Endothelial cell of umbilical vein (primary cell): ENCODE measurements at regions not wholly inside any gene's neighbourhood (a gene's known extent, or its start where the extent isn't known, plus 50 kb on each side); places are given as distances from the start of the nearest gene placed in this dataset.

ENCODE experiments used
- BruUV-seq: library from RNA; stranded (reverse); fragments of 400-500 nt; replicated peaks from 2 replicates; lab custom pipeline; 2021; lab: Mats Ljungman, UMichigan
- CTCF ChIA-PET: fragments of 300-600, 350-600 bp; sonication (Branson Sonifier 250); formaldehyde crosslinking; loops from one replicate; lab custom pipeline; 2021; ENCODE audit warnings: antibody characterized with exemption, inconsistent platforms; lab: Charles Lee
- POLR2A ChIA-PET: fragments of 300-600, 350-600 bp; sonication (Branson Sonifier 250); formaldehyde crosslinking; loops from one replicate; lab custom pipeline; 2021; ENCODE audit warnings: antibody characterized with exemption, inconsistent platforms; lab: Charles Lee
- DNase-seq: peaks from one replicate; pipeline ENCODE4 v3.0.0-alpha.2; 2011; ENCODE audit warnings: low read depth, low spot score
- FAIRE-seq: peaks from 2 replicates; lab custom pipeline; 2011; peaks lifted over from hg19 to GRCh38; lab: Jason Lieb, UNC
- H2AFZ ChIP-seq: 2 replicates; pipeline ENCODE4 v1.6.0; 2012; ENCODE audit warnings: low read depth, low read length, control low read depth, inconsistent platforms
- H3K27ac ChIP-seq: 2 replicates; pipeline ENCODE4 v1.5.1; 2011; ENCODE audit warnings: low read depth, mild to moderate bottlenecking, control low read depth, low read length, moderate library complexity; ENCODE audit not compliant: insufficient read depth
- H3K27me3 ChIP-seq, 2 experiments: 2 replicates each; pipeline versions ENCODE4 v1.6.0 to v1.6.1; 2011; ENCODE audit warnings: low read length in 2 of 2, mixed read lengths in 1 of 2; ENCODE audit not compliant: control insufficient read depth in 2 of 2, insufficient read depth in 2 of 2
- H3K36me3 ChIP-seq, 2 experiments: 2 replicates in 1 of 2; 3 replicates in 1 of 2; pipeline ENCODE4 v1.5.1; 2011; ENCODE audit warnings: low read length in 2 of 2, mild to moderate bottlenecking in 1 of 2, moderate library complexity in 1 of 2; ENCODE audit not compliant: control insufficient read depth in 2 of 2, insufficient read depth in 2 of 2; ENCODE audit errors: extremely low read depth in 1 of 2
- H3K4me1 ChIP-seq: 3 replicates; pipeline ENCODE4 v1.5.1; 2011; ENCODE audit warnings: mild to moderate bottlenecking, low read length; ENCODE audit not compliant: control insufficient read depth, insufficient read depth; ENCODE audit errors: extremely low read depth
- H3K4me2 ChIP-seq: 2 replicates; pipeline ENCODE4 v1.6.1; 2011; ENCODE audit warnings: low read length, control low read depth, mixed read lengths; ENCODE audit not compliant: insufficient read depth
- H3K4me3 ChIP-seq, 3 experiments: fragments of 200-600 bp in 1 of 3; sonication (generic), shearing (Covaris generic) in 1 of 3; replicated peaks in 1 of 3; 2 replicates each; pipeline ENCODE4 v1.5.1; 2011 to 2016; ENCODE audit warnings: control low read depth in 3 of 3, low read length in 3 of 3, mild to moderate bottlenecking in 2 of 3, inconsistent platforms in 1 of 3, low read depth in 1 of 3, moderate library complexity in 1 of 3; ENCODE audit not compliant: insufficient read depth in 1 of 3
- H3K79me2 ChIP-seq: 2 replicates; pipeline ENCODE4 v1.6.0; 2012; ENCODE audit warnings: low read length, inconsistent platforms; ENCODE audit not compliant: control insufficient read depth, insufficient read depth
- H3K9ac ChIP-seq: replicated peaks from 2 replicates; pipeline ENCODE3; 2011; ENCODE audit warnings: low read length, control low read depth; ENCODE audit not compliant: insufficient read depth; ENCODE audit errors: extremely low read depth
- H3K9me1 ChIP-seq: replicated peaks from 3 replicates; pipeline ENCODE4 v1.6.0; 2011; ENCODE audit warnings: mild to moderate bottlenecking, low read length; ENCODE audit not compliant: control insufficient read depth, insufficient read depth; ENCODE audit errors: extremely low read depth
- H3K9me3 ChIP-seq: replicated peaks from 2 replicates; pipeline ENCODE4 v1.5.1; 2012; ENCODE audit warnings: low read length, inconsistent platforms; ENCODE audit not compliant: control insufficient read depth, insufficient read depth
- H4K20me1 ChIP-seq: replicated peaks from 2 replicates; pipeline ENCODE3; 2011; ENCODE audit warnings: mild to moderate bottlenecking, low read length; ENCODE audit not compliant: control insufficient read depth, insufficient read depth; ENCODE audit errors: extremely low read depth
- EZH2 ChIP-seq: IDR thresholded peaks from 2 replicates; pipeline ENCODE4 v1.6.1; 2012; ENCODE audit warnings: borderline replicate concordance, low read depth, mild to moderate bottlenecking, moderate library complexity, low read length, inconsistent platforms; ENCODE audit not compliant: severe bottlenecking
- FOS ChIP-seq: IDR thresholded peaks from 2 replicates; pipeline ENCODE4 v1.6.1; 2011; ENCODE audit warnings: mild to moderate bottlenecking, low read length, moderate library complexity, borderline replicate concordance; ENCODE audit not compliant: insufficient read depth
- GATA2 ChIP-seq: IDR thresholded peaks from 2 replicates; pipeline ENCODE4 v1.7.0; 2011; ENCODE audit warnings: low read depth, mild to moderate bottlenecking, moderate library complexity, mixed read lengths, low read length; ENCODE audit not compliant: insufficient read length, insufficient read depth
- JUN ChIP-seq: IDR thresholded peaks from 2 replicates; pipeline ENCODE4 v1.6.1; 2011; ENCODE audit warnings: borderline replicate concordance, low read depth; ENCODE audit not compliant: insufficient read length, insufficient read depth
- MYC ChIP-seq: IDR thresholded peaks from one replicate; pipeline ENCODE4 v1.6.1; 2011; ENCODE audit warnings: mild to moderate bottlenecking, low read depth, low read length
- POLR2A ChIP-seq: IDR thresholded peaks from 2 replicates; pipeline ENCODE4 v1.6.1; 2012; ENCODE audit warnings: low read depth, mild to moderate bottlenecking, control low read depth, low read length
- POLR2AphosphoS5 ChIP-seq: IDR thresholded peaks from 2 replicates; pipeline ENCODE4 v1.6.1; 2012; ENCODE audit warnings: low read depth, mild to moderate bottlenecking, control low read depth, low read length, moderate library complexity; ENCODE audit not compliant: insufficient read depth
- dilution Hi-C: fragments of 300-500 bp; cut with MboI; formaldehyde crosslinking; loops from one replicate; pipeline ENCODE4 v1.15.0; 2019; ENCODE audit warnings: low sequenced_read_pairs; ENCODE audit not compliant: extremely low pct_ligation_motif_present
- intact Hi-C: fragments of 100-400 bp; cut with micrococcal nuclease; formaldehyde crosslinking; loops from one replicate; pipeline ENCODE4 v1.10.0; 2022
- TF ChIP-seq, protein P1 (sequence below), 2 donors: IDR thresholded peaks; 1 replicate in 1 of 2; 2 replicates in 1 of 2; pipeline ENCODE4 v1.5.1; 2011; ENCODE audit warnings: low read length in 2 of 2, mild to moderate bottlenecking in 2 of 2, moderate library complexity in 2 of 2, control low read depth in 1 of 2, inconsistent platforms in 1 of 2, low read depth in 1 of 2; ENCODE audit not compliant: insufficient read depth in 1 of 2; ENCODE audit errors: extremely low read depth in 1 of 2
- TF ChIP-seq, protein P2 (sequence below): IDR thresholded peaks from 2 replicates; pipeline ENCODE4 v1.6.1; 2011; ENCODE audit not compliant: insufficient read depth, insufficient read length

DNA sequence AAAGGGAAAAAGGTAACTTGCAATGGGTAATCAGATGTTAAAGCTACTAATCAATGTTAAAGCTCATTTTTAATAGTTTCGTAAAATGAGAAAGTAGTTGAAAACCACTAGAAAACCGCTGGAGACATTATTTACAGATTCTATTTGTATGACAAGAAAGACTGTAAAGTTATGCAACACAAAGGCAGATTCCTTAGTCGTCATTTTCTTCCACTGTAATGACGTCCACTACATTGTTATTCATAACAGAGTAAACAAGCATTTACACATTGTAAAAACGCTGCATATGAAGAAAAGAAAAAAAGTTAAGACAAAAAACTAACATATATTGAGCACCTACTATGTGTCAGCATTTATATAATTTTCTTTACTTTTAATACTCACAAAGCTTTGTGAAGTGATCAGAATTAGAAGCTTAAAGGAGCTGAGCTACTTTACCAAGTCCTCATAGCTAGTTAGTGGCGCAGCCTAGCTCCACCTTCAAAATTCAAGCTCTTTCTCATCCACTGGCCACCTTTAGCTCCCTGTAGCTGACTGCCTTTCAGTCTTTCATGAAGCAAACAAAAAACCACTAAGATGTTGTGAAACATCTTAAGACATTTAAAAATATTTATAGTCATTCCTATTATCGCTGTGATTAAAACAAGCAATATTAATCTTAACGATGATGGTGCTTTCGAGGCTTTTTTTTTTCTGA lies 100.1 kb upstream of the CDIN1 start:
- FAIRE-seq, result no peak
- Histone ChIP-seq H3K36me3 (no peaks in the 10 kb centered on the region), H3K9me1 (no peaks in the 10 kb centered on the region), H3K4me2 (no peak overlapping the region), H3K9me3 (no peaks in the 10 kb centered on the region), H3K9ac (no peak overlapping the region), H2AFZ (no peak overlapping the region), H3K27me3 (no peaks in the 10 kb centered on the region), H3K27ac (no peak overlapping the region), H3K79me2 (no peaks in the 10 kb centered on the region), H3K4me3 (no peak overlapping the region), H3K4me1 (no peaks in the 10 kb centered on the region), H4K20me1 (no peaks in the 10 kb centered on the region)
- dilution Hi-C loops, result no loop called here
- ChIA-PET POLR2A (no interaction called here), CTCF (interaction anchor here (1.1 to 1.2 kb wide), 2 partner anchors 10 to 23 kb away, joined by 3 to 5 read pairs; no protein-coding TSS in a partner anchor)
- intact Hi-C loops, result no loop called here
- DNase-seq, result no peak
- no peak for TF ChIP-seq GATA2
- BruUV-seq, result no TSS peak

DNA sequence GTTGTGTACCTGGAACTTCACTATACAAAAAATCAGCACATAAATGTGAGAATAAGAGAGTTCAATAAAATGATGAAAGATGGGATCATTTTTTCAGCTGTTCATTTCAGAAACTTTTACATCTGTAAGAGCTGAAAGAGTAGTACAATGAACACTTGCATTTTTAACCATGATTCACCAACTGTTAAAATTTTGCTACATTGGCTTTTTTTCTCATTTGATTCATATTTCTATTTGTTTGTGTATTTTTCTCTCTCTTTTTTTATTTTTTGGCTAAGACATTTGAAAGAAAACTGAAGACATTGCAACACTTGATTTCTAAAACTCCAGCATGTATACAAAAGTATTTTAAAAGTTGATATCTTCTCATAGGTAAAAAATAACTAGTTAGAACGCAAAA lies 98.3 kb upstream of the CDIN1 start:
- BruUV-seq, result no TSS peak
- H4K20me1 ChIP-seq, result no peaks in the 10 kb centered on the region
- DNase-seq (no peak), FAIRE-seq (no peak)
- H3K36me3 ChIP-seq, result no peaks in the 10 kb centered on the region
- intact Hi-C loops, result no loop called here
- no peaks in the 10 kb centered on the region for H3K27me3 ChIP-seq
- dilution Hi-C loops, result no loop called here
- no peak overlapping the region for H3K4me3 ChIP-seq
- no peaks in the 10 kb centered on the region for H3K9me3 ChIP-seq
- H3K27ac ChIP-seq, result no peak overlapping the region
- CTCF ChIA-PET, result no interaction called here
- no peaks in the 10 kb centered on the region for H3K9me1 ChIP-seq
- TF ChIP-seq, protein P1, sequence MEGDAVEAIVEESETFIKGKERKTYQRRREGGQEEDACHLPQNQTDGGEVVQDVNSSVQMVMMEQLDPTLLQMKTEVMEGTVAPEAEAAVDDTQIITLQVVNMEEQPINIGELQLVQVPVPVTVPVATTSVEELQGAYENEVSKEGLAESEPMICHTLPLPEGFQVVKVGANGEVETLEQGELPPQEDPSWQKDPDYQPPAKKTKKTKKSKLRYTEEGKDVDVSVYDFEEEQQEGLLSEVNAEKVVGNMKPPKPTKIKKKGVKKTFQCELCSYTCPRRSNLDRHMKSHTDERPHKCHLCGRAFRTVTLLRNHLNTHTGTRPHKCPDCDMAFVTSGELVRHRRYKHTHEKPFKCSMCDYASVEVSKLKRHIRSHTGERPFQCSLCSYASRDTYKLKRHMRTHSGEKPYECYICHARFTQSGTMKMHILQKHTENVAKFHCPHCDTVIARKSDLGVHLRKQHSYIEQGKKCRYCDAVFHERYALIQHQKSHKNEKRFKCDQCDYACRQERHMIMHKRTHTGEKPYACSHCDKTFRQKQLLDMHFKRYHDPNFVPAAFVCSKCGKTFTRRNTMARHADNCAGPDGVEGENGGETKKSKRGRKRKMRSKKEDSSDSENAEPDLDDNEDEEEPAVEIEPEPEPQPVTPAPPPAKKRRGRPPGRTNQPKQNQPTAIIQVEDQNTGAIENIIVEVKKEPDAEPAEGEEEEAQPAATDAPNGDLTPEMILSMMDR (IDR thresholded peaks at IDR 0.05; ENCODE audit: extremely low read depth in 1 of 2, insufficient read depth in 1 of 2, low read depth in 1 of 2, low read length in 2 of 2), result no peak
- TF ChIP-seq MYC (no peak), GATA2 (no peak), POLR2A (no peak), POLR2AphosphoS5 (no peak), JUN (no peak), FOS (no peak), EZH2 (no peak)
- TF ChIP-seq, protein P2, sequence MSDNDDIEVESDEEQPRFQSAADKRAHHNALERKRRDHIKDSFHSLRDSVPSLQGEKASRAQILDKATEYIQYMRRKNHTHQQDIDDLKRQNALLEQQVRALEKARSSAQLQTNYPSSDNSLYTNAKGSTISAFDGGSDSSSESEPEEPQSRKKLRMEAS, result no peak
- H3K9ac ChIP-seq, result no peak overlapping the region
- POLR2A ChIA-PET, result no interaction called here
- H3K4me2 ChIP-seq, result no peak overlapping the region
- H3K4me1 ChIP-seq, result no peaks in the 10 kb centered on the region
- no peaks in the 10 kb centered on the region for H3K79me2 ChIP-seq
- no peak overlapping the region for H2AFZ ChIP-seq
